NCI-H2171 treated with DMSO at 0.1 percent for 48 hours (cell line): ENCODE measurements at regions not wholly inside any gene's neighbourhood (a gene's known extent, or its start where the extent isn't known, plus 50 kb on each side); places are given as distances from the start of the nearest gene placed in this dataset.
"Not testable (repeated sequence)": the region's sequence is repeated elsewhere in the genome, so short reads cannot be mapped to it uniquely, and the experiment has no call there.

Source experiments
- DNase-seq: peaks from one replicate; lab custom pipeline; 2025; lab: John Stamatoyannopoulos, UW

DNA sequence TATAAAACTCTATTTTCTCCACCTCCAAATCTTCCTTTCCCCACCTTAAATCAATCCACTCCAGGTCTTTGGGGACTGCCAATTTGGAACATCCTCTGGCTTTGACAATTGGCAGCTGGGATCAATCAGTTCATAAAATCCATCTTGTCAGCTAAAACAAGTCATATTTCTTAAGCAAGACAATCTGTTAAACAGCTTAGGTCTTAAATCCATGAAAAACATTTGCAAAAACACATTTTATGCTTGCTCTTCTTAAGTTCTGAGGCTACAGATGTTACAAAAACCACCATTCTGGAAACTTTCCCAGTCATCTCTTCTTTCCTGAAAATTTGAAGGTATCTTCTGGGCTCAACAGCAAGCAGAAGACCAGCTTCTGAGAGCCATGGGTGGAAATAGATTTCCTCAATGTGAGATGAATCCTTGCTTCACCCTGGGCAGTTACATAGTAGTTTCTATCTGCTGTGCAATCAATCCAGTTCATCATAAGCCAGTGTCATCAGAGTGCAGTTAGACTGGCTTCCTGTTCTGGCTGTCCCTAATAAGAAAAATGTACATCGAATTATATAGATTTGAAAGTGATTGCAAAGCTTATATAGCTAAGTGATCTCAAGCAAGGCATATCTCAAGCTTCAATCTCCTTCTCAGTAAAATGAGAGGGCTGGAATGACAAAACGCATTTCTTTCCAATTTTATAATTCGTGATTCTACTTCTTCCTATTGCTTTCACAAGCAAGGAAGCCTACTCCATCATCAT, 402.7 kb upstream of the INTU start:
- no peak for DNase-seq

DNA sequence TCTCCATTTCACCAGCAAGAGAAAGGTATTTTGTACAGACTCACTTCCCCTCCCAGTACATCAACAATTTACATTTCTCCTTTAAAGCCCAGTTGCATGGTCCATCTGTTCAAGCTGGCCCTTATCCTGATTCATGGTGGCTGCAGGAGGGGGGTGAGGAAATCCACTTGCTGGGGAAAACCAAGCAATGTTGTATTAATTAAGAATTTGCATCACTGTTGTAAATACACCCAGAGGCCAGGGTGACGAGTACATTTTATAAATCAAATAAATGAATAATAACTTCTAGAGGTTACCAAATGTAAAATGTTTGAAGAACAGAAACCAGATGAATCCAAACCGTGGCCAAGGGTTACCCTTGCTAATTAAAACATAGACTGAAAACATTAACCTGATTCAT, 395.9 kb upstream of the INTU start:
- no peak for DNase-seq

GRCh38 chr4:127237581-127237980, 395.2 kb upstream of the INTU start:
- no peak for DNase-seq

- no peak for DNase-seq
These were observed 393.7 kb upstream of the INTU start for GRCh38 chr4:127238956-127239475.

GRCh38 chr4:127239902-127240763, 392.6 kb upstream of the INTU start:
- no peak for DNase-seq

- no peak for DNase-seq
These were observed 392.0 kb upstream of the INTU start for GRCh38 chr4:127240764-127241105.

GRCh38 chr4:127244515-127244914, 388.2 kb upstream of the INTU start:
- no peak for DNase-seq

- no peak for DNase-seq
These were observed 385.5 kb upstream of the INTU start for GRCh38 chr4:127246963-127247952.

- DNase-seq, result no peak
These were observed 383.5 kb upstream of the INTU start for GRCh38 chr4:127249066-127249766.

DNA sequence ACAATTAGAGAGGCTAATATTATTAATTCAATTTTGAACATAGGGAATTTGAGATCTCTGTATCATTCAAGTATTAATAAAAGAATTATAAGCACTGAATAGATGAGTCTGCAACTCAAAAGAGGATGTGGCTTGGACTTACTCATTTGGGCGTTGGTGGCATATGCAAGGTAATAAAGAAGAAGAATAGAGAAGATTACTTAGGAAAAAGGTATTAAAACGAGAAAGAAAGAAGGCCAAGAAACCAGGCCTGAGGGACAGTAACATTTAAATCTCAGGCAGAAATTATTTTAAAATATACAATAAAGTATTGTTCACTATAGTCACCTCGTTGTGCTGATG, 383.0 kb upstream of the INTU start:
- no peak for DNase-seq

DNA sequence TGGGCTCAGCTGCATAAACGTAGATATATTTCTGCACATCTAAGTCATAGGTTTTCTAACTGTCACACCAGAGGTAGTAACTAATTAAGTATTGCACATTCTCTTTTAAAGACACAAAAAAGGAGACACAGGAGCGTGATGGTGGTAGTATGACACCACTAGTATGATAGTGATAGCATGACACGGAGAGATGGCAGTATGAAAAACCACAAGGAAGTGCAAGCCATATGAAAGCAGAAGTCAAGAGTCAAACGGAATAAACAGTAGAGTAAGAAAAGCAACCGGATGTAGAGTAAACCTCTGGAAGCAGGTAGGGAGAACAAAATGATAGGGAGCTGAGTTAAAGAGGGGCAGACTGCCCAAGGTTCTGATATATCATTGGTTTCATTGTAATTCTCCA, 382.2 kb upstream of the INTU start:
- no peak for DNase-seq

DNA sequence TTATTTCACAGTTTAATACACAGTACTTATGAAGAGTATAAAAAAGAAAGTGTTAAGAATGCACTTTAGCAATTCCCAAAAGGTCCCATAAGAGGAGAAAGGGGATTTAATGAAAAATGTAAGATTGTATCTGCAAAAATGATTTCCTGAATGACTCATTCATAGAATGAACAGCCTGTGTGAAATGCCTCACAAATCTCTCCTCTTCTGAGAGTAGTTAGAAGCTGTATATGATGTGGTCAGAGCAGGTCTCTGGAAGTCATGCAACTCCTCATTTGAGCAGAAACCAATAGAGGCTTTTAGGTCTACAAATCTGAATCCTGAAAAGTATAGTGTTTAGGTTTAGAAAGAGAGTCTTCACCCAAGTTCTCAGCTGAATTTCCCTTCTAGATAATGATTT, 381.3 kb upstream of the INTU start:
- DNase-seq, result no peak

DNA sequence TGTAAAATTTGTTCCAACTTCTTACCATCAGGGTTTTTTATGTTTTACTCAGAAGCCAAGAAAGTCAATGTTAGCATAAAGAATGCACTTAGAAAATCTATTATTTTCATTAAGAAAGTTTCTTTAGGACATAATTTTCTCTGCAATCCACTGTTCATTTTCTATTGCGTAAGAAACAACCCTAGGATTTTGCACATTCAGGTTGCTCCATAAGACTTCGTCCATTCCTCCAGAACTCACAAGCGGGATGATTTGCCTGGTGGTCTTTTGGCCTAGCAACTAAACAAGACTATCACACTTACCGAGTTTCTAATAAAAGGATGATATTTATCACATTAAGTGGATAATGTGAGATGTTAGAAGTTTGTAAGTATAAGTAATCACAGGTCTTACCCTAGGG, 376.3 kb upstream of the INTU start:
- DNase-seq, result no peak

DNA sequence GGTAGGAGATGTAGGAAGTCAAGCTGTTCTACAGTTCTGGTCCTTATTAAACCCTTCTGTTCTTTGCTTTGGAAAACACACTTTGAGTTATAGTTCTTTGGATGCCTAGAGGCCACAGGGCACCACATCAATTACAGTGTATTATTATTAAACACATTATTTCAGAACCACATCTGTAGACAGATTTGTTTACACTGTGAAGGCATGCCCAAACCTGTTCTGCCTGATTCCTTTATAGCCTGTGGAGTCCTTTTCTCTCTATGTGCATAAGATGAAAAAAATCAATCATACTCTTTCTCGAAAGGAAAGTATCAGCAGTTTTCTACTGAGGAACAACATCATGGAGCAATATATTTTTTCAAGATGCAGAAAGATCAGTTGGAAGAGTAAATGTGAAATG, 371.3 kb upstream of the INTU start:
- DNase-seq, result peak; percentile 31

DNA sequence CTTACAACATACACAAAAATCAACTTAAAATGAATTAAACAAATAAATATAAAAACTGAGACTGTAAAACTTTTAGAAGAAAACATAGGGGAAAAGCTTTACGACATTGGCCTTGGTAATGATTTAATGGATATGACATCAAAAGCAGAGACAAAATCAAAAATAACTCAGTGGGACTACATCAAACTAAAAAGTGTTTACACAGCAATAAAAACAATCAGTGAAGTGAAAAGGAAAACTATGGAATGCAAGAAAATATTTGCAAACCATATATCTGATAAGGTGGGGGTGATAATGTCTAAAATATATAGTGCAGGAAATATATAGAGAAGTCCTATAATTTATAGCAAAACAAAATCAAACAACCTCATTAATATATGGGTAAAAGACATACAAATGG, 364.4 kb upstream of the INTU start:
- DNase-seq, result no peak

DNA sequence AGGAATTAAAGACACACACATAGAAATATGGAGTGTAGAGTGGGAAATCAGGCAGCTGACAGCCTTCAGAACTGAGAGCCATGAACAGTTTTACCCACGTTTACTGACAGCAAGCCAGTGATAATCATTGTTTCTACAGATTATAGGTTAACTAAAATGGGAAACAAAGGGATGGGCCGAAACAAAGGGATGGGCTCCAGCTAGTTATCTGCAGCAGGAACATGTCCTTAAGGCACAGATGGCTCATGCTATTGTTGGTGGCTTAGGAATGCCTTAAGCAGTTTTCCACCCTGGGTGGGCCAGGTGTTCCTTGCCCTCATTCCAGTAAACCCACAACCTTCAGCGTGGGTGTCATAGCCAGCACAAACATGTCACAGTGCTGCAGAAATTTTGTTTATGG, 355.7 kb upstream of the INTU start:
- not testable (repeated sequence) for DNase-seq

GRCh38 chr4:127284236-127284635, 348.5 kb upstream of the INTU start:
- no peak for DNase-seq

DNA sequence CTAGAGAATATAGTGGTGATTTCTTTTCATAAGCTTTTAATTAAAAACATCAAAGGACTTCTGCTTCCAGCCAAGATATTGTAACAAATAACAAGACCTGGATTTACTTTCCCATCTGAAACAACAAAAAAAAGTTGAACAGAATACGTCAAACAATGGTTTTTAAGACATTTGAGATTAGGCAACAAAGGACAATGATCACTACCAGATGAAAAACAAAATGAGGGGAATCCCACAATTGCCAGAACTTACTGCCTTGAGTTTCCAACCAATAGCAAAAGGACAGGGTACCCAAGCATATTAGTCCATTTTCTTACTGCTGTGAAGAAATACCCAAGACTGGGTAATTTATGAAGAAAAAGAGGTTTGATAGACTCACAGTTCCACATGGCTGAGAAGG, 341.4 kb upstream of the INTU start:
- DNase-seq, result no peak

DNA sequence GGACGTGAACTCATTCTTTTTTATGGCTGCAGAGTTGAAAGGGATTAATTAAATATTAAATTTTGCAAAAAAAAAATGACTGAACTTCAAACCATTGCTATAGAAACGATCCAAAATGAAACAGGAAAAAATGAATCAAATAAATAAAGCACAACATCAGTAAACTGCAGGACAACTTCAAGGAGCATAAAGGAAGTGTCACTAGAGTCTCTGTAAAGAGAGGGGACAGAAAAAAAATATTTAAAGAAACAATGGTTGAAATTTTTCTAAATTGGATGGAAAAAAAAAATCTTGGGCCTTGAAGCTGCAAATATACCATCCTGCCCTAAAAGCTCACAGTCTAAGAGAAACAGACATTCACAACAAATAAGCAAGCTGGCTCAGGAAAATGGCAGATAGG, 339.3 kb upstream of the INTU start:
- no peak for DNase-seq

GRCh38 chr4:127304356-127304755, 328.4 kb upstream of the INTU start:
- no peak for DNase-seq

DNA sequence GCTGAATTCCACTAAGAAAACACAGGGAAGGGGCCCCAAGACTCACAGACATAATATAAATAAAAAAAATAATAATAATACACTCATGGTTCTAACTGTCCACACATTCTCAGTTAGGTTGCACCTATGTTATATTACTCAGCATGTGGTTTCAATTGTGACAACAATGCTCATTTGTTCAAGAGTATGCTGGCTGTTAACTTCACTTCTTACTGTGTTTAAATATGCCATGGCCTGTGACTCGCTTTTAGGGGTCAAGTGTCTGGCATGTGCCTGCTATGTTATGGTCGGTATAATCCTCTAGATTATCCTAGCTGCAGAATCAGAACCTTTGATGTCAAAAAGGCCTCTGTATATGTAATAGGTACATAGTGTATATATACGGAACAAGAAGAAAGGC, 324.8 kb upstream of the INTU start:
- DNase-seq, result no peak
